Anterior cingulate cortex (tissue), 58 donors: ENCODE measurements at regions not wholly inside any gene's neighbourhood (a gene's known extent, or its start where the extent isn't known, plus 50 kb on each side); places are given as distances from the start of the nearest gene placed in this dataset.
A peak's percentile ranks its signal among the peaks of the same experiment; 100 is the strongest.
"Not testable (repeated sequence)": the region's sequence is repeated elsewhere in the genome, so short reads cannot be mapped to it uniquely, and the experiment has no call there.

Source experiments
- DNase-seq, 58 donors: peaks; one replicate each; lab custom pipeline; 2025; lab: John Stamatoyannopoulos, UW

DNA sequence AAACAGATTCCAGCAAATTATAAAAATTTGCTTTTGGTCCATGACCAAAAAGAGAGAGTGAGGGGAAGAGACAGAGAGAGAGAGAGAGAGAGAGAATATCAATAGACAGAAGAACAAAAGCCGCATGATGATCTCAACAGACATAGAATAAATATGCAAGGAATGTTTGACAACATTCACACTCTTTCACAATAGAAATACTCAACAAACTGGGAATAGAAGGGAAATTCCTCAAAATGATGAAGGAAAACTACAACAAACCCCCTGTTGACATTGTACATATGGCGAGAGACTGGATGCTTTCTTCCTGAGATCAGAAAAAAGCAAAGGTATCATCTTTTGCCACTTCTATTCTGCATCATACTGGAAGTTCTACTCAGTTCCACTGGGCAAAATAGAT, 309.7 kb downstream of the RAD51AP2 start:
- no peak for DNase-seq

DNA sequence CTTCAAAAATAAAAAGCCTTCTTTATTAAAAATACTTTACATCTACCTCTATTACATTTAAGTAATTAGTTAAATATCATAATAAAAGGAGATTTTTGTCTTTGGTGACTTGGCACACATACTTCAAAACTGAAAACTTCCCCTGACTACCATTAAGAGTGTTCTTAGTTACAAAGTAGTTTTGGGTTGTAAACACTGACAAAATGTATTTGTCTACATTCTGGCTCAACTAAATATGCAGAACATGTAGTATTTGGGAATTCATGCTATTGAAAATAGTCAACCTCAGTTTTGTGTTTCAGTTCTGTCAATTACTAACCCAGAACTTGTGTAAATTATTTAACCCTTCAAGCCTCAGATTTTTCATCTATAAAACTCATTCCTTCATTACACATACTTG, 311.5 kb downstream of the RAD51AP2 start:
- DNase-seq: no peak

DNA sequence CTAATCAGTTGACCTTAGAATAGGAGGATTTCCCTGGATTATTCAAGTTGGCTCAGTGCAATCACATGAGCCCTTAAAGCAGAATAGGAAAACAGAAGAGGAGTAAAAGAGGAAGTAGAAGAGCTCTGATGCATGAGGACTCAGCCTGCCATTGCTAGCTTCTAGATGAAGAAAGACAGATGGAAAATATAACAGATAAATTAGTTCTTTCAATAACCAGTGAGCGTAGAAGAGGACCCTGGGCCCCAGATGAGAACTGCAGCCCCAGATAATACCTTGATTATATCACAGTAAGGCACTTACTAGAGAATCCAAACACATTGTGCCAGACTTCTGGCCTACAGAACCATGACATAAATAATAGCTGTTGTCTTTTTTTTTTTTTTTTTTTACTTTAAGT, 314.0 kb downstream of the RAD51AP2 start:
- DNase-seq: not testable (repeated sequence)

DNA sequence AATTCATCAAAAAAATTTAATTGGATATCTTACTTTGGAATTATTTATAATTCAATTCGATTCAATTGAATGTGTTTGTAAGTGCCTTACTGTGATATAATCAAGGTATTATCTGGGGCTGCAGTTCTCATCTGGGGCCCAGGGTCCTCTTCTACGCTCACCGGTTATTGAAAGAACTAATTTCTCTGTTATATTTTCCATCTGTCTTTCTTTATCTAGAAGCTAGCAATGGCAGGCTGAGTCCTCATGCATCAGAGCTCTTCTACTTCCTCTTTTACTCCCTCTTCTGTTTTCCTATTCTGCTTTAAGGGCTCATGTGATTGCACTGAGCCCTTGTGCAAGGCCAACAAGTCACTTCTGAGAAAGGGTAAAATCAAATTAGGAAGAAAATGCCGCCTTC, 315.6 kb downstream of the RAD51AP2 start:
- DNase-seq: not testable (repeated sequence)

DNA sequence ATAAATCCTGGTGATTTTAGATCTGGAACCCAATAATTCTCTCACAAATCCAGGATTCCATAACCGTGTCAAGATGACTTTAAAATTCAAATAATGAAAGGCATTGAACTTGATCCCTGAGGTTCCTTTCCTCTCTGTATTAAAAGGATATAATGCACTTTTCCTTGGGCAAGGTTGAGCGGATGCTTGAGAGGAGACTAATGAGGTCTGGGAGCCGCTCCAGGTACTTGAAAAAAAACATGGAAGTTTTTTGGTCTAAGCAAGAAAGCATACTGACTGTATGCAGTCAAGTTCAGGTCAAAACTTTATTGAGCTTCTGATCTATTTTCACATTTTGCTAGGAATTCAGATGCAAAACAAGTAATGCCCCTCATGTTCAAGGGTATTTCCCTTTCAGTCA, 318.5 kb downstream of the RAD51AP2 start:
- DNase-seq: no peak

DNA sequence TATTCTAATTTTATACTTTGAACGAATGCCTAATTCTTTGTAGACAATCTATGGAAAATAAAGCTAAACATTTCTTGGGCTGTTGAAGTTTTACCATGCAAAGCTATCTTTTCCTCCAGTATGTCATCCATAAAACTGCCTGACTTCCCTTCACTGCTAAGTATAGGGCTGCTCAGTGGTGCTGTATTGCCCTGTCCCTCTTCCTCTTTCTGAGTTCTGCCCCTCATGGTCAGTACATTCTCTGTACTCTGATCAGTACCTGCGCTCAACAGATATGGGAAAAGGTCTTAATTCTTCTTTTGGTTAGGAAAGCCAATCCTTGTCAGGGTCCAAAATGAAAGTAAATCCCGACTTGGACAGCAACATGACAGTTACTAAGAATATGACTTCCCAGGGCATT, 321.9 kb downstream of the RAD51AP2 start:
- DNase-seq: no peak

DNA sequence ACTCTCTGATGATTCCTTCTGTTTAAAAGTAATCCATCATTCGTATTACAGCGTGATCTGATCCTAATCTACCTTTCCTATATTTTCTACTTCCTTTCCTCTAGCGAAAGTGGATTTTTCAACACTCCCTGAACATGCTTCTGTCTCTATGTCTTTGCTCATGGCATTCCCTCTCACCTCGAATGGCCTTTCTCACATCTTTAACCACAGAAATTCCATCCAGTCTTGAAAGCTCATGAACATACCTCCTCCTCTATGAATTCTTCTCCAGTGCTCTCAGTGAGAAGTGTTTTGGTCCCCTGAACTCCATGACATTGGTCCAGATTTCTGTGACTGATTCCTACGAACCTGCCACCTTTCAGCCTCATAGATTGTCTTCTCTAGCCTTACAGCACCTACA, 323.2 kb downstream of the RAD51AP2 start:
- DNase-seq: no peak

DNA sequence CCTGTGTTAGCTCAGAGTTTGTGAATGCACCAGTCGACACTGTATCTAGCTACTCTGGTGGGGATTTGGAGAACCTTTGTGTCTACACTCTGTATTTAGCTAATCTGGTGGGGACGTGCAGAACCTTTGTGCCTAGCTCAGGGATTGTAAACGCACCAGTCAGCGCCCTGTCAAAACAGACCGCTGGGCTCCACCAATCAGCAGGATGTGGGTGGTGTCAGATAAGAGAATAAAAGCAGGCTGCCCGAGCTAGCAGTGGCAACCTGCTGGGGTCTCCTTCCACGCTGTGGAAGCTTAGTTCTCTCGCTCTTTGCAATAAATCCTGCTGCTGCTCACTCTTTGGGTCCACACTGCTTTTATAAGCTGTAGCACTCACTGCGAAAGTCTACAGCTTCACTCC, 324.2 kb downstream of the RAD51AP2 start:
- DNase-seq: no peak

DNA sequence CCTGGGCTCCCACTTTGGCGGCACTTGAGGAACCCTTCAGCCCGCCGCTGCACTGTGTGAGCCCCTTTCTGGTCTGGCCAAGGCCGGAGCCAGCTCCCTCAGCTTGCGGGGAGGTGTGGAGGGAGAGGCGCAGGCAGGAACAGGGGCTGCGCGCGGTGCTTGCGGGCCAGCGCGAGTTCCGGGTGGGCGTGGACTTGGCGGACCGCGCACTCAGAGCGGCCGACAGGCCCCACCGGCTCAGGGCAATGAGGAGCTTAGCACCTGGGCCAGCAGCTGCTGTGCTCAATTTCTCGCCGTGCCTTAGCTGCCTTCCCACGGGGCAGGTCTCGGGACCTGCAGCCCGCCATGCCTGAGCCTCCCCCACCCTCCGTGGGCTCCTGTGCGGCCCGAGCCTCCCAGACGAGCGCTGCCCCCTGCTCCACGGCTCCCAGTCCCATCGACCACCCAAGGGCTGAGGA, 324.8 kb downstream of the RAD51AP2 start:
- not testable (repeated sequence) for DNase-seq

DNA sequence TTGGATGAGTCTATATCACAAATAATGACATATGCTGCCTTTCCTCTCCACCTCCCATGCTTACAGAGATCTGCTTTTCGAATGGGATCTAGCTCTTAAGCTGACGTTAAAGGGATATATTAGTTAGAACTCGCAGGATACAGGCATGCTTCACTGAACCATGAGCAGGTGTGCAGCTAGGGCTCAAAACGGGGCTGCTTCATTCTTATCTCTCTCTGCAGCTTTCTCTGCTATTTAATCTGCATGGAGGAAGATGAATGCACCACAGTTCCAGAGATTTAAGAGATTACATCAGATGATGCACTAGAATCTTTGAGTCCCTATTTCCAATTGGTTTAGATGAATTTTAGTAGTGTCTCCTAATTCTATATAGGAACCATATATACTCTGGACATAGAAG, 327.0 kb downstream of the RAD51AP2 start:
- DNase-seq: no peak

DNA sequence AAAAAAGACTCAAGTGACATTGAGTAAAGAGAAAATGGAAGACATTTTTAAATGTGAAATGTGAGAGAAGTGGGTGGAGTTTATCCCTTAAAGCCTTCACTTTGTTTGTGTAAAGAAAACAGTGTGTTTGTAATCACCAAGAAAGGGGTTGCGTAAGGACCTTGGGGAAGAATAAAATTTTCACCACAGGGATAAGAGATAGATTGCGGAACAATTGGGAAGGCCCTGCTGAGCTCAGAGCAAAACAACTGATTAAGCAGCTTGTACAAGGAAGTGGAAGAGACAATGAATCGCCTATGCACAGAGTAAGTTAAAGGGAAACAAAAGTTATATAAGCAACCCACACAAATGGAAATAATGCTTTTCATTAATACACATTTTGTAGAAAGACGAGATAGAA, 327.7 kb downstream of the RAD51AP2 start:
- no peak for DNase-seq

DNA sequence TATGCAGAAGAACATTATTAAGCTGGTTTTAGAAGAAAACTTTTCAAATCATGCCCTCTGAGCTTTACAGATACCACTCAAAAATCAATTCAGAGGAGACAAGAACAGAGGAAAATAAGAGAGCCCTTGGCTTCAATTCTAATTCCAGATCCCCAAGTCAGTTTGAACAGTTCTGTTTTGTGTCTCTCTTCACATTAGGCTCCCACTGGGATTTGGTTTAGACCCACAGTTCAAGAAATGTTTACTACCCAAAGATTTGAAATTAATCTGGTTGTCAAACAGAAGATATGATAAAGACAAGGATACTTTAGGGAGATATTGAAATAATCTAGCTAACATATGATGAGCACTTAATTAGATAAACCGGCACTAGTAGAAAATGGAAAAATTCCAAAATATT, 329.5 kb downstream of the RAD51AP2 start:
- no peak for DNase-seq

DNA sequence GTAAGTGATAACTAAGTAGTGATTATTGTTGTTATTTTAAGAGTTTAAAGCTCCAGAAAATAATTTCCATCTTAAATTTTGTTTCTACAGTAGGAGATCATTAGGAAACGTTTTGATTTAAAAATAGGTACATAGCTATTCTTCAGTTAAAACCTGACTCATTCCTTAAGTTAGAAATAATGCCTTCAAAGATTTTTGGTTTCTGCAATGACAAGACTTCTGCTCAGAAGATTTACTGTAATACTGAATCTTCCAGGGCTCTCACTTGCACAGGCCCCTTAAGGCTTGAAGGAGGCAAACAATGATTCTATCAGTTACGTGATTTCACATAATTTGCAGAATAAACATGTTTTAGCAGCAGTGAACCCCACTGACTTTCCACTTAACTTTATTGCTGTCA, 333.7 kb downstream of the RAD51AP2 start:
- DNase-seq: no peak

DNA sequence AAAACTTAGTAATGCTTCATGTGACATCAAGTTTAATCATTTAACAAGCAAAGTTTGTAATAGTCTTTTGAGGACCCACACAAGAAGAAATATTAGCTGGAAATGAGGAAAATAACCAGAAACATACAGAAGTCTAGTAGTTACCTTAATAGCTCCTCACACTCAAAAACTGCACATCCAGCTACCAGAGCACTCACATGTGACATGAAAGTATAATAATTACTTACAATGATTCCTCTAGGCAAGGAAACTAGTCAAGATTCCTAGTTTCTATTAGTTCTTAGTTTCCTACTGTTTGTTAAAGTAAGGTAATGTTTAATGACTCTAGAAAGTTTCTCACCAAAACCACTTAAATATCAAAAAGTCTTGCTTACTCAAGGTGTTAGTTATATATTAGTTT, 335.8 kb downstream of the RAD51AP2 start:
- no peak for DNase-seq

DNA sequence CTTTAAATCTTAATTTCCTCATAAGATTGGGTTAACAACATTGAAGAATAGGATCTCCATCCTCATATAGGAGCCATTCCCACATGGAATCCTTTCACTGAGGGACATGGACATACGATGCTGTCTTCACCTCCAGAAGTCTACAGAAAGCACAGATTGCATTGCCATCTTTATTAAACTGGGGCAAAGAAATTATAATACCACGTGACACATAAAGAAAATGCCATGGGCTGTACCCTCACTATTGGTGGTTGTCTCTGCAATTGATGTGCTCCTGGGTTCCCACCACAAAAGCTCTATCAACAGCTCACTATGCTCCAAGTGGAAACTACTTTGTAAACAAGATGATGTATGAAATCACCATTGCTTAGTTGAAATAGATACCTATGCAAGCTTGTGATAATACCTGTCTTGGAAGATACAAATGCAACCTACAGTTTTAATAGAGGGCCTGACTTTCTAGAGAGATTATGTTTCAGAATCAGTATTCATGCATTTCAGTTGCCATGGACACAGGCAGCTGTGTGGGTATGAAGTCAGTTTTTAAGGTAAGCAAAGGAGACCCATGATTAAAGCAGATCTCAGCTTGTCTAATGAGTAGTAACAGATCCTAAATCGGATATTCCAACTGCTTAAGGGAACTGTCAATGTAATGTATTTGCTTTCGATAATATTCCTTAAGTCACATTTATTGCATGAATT, 337.0 kb downstream of the RAD51AP2 start:
- no peak for DNase-seq

DNA sequence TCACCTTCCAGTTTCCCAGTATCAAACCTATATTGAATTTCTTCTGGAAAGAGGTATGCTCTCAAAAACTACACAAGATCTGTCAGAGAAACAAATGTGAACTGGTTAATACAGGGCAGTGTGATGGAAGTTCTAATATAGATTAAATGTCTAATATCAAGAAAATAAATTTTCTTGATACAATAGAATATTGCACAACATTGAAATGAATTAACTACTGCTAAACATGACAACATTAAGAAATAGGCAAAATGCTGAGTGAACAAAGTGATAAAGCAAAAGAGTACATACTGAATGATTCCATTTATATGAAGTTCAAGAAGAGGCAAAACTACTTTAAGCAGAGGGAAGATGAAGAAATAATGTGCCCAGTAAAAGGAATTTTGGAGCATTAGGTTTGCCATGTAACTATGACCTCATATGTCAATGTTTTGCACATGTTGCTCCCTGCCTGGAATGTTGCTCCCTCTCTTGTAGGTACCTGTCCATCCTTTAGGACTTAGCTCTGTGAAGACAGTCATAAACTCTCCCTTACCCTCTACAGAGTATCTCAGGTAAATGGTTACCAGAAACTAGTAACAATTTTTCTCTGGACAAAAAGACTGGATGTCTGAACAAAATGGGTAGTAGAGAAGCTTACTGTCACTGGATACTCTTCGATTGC, 339.0 kb downstream of the RAD51AP2 start:
- no peak for DNase-seq

DNA sequence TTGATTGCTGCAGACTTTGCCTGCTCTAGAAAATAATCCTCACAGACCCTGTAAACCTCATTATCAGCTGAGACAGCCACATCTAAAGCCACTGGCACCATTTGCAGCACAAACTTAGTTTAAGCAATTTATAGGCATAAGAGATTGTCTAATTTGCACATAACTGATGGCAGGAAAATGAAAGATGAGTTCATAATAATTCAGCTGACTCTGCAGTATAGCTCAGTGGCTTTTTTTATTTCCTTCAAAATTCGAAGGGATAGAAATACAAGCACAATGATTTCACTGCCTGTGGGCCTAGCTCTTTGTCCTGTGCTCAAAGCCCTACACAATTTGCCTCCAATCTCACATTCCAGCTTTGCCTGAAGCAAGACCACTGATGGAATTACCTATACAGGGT, 341.2 kb downstream of the RAD51AP2 start:
- no peak for DNase-seq

DNA sequence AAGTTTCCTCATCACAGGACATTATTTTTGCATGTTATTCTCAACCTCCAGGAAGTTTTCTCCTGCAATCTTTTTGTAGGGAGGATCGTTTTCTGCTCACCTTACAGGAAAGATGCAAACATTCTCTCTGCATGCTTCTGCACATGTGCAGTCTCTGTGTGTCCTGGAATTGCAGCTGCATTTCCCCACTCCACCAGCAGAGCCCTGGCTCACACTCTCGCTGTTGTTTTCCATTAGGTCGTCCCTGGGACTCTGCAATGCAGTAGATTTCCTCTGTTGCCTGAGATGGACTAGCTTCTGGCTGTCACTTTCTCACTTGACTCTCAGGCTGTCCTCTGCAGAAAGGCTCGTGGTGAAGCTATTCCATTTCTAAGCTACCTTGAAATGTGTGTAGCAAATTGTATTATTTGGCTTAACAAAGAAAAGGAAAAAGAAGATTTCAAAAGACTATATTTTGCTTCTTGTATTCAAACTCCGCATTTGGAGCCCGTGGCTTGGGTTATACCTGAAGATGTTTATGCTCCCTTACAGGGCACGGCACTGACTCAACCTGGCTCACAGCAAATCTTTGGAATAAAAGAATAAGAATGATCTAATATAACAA, 346.7 kb downstream of the RAD51AP2 start:
- peak in 32 of 58 donors; percentile 0 to 54 (median 10) for DNase-seq

DNA sequence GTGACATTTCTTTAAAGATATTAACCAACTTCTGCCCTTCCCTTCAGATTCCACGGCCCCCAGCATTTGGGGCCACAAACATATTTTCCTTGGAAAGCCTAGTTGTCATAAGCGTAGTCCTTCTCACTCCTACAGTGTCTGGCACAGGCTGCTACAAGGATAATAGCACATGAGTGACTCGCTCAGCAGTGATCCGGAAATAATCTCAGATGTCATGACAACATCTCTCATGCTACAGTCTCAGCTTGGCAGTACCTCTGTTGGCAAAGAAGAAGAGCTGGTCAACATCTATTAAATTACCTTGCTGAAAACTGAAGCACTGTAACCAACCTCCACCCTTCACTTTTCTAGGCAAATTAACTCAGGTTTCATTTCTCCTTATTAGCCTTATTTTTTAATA, 351.7 kb downstream of the RAD51AP2 start:
- no peak for DNase-seq

DNA sequence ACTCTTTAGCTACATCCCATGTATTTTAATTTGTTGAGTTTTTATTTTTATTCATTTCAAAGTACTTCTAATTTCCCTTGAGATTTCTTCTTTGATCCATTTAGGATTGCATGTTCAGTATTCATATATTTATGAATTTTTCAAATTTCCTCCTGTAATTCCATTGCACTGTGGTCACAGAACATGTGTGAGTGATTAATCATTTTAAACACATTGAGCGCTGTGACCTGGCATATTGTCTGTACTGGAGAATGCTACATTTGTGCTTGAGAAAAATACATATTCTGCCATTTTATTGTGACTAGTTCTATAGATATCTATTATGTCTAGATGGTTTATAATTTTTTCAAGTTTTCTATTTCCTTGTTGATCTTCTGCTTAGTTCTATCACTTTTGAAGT, 353.7 kb downstream of the RAD51AP2 start:
- no peak for DNase-seq

DNA sequence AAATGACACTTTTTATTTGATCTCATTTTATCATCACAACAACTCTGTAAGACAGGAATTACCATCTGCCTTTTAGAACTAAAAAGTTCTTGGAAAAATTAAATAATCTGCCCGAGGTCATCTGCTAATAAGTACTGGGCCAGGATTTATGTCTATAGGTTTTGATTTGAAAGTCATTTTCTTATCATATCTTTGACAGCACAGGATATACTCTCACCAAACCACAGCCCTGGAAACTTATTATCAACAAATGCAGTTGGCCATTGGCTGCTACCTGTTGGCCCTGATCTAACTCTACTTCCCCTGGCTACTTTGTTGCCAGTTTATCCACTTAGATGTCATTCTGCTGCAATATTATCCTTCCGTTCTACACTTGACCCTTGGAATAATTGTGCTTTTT, 354.6 kb downstream of the RAD51AP2 start:
- DNase-seq: no peak

DNA sequence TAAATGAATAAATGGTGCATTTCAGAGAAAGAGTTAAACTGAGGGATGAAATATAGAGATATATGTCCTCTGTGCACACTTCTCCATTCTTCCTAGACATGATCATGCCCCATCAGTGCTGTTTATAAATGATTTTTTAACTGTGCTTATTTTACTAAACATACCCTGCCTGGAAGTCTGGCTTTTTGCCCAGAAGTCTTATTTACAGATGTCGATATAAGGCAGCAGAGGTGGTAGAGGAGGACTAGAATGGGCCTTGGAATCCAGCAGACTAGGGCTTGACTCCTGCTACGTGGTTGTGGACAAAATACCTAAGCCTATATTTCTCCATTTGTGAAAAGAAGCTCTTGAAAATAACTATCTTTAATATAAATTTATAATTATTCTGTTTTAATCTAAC, 355.5 kb downstream of the RAD51AP2 start:
- DNase-seq: no peak
